GM21423 (cell line): ENCODE measurements at regions not wholly inside any gene's neighbourhood (a gene's known extent, or its start where the extent isn't known, plus 50 kb on each side); places are given as distances from the start of the nearest gene placed in this dataset.
"Not testable (repeated sequence)": the region's sequence is repeated elsewhere in the genome, so short reads cannot be mapped to it uniquely, and the experiment has no call there.

Experiments
- ATAC-seq: cut with Tn5 transposase; IDR thresholded peaks from one replicate; pipeline ENCODE4 v1.9.1; 2021; ENCODE audit warnings: mild to moderate bottlenecking, moderate library complexity; ENCODE audit not compliant: unreplicated experiment

- no peak for ATAC-seq
Measured at GRCh38 chr10:7070950-7071349, 339.9 kb downstream of the SFMBT2 start.

- no peak for ATAC-seq
Measured at GRCh38 chr10:7069706-7070105, 341.1 kb downstream of the SFMBT2 start.

GRCh38 chr10:7056216-7056615 lies 354.6 kb downstream of the SFMBT2 start:
- no peak for ATAC-seq

- no peak for ATAC-seq
Measured at GRCh38 chr10:7054915-7055314, 355.9 kb downstream of the SFMBT2 start.

- no peak for ATAC-seq
Measured at GRCh38 chr10:7053195-7053594, 357.6 kb downstream of the SFMBT2 start.

- ATAC-seq = not testable (repeated sequence)
Measured at GRCh38 chr10:7050024-7050423, 360.8 kb downstream of the SFMBT2 start.

GRCh38 chr10:7048061-7048460 lies 362.8 kb downstream of the SFMBT2 start:
- no peak for ATAC-seq

- peak; percentile 43 for ATAC-seq
Measured at GRCh38 chr10:7046615-7047014, 364.2 kb downstream of the SFMBT2 start.

- peak; percentile 74 for ATAC-seq
Measured at GRCh38 chr10:7045891-7046599, 364.8 kb downstream of the SFMBT2 start.

- no peak for ATAC-seq
Measured at GRCh38 chr10:7043055-7043653, 367.7 kb downstream of the SFMBT2 start.

GRCh38 chr10:7042419-7043054 lies 368.3 kb downstream of the SFMBT2 start:
- no peak for ATAC-seq

- ATAC-seq = no peak
Measured at GRCh38 chr10:7042000-7042399, 368.8 kb downstream of the SFMBT2 start.

GRCh38 chr10:7040681-7041080 lies 370.2 kb downstream of the SFMBT2 start:
- ATAC-seq = no peak

GRCh38 chr10:7039859-7040258 lies 371.0 kb downstream of the SFMBT2 start:
- ATAC-seq = no peak

GRCh38 chr10:7038416-7038815 lies 372.4 kb downstream of the SFMBT2 start:
- ATAC-seq = no peak

GRCh38 chr10:7037434-7037833 lies 373.4 kb downstream of the SFMBT2 start:
- not testable (repeated sequence) for ATAC-seq

GRCh38 chr10:7036951-7037350 lies 373.9 kb downstream of the SFMBT2 start:
- no peak for ATAC-seq

GRCh38 chr10:7035126-7035761 lies 375.6 kb downstream of the SFMBT2 start:
- ATAC-seq = no peak

GRCh38 chr10:7033031-7033430 lies 377.8 kb downstream of the SFMBT2 start:
- ATAC-seq = no peak

- no peak for ATAC-seq
Measured at GRCh38 chr10:7030134-7030855, 380.5 kb downstream of the SFMBT2 start.

GRCh38 chr10:7029672-7030071 lies 381.2 kb downstream of the SFMBT2 start:
- ATAC-seq = no peak
